Mucosa of descending colon (tissue), 3 donors: ENCODE measurements at regions not wholly inside any gene's neighbourhood (a gene's known extent, or its start where the extent isn't known, plus 50 kb on each side); places are given as distances from the start of the nearest gene placed in this dataset.

Source experiments
- ATAC-seq: fragments of 200-7000 bp; cut with Tn5 transposase; one replicate; pipeline ENCODE4 v1.9.1; 2020; ENCODE audit warnings: mild to moderate bottlenecking, moderate library complexity
- DNase-seq, 3 donors: peaks; one replicate each; pipeline ENCODE4 v3.0.0-alpha.2; 2020
- H3K36me3 ChIP-seq: fragments of 200-600 bp; one replicate; pipeline ENCODE4 v1.8.0; 2021; ENCODE audit warnings: low read depth, mild to moderate bottlenecking
- H3K4me1 ChIP-seq: fragments of 200-600 bp; one replicate; pipeline ENCODE4 v1.8.0; 2021; ENCODE audit warnings: low read depth, mild to moderate bottlenecking
- H3K4me3 ChIP-seq: fragments of 200-600 bp; one replicate; pipeline ENCODE4 v1.8.0; 2021; ENCODE audit warnings: mild to moderate bottlenecking
- H3K9me3 ChIP-seq: fragments of 200-600 bp; one replicate; pipeline ENCODE4 v1.8.0; 2021; ENCODE audit warnings: mild to moderate bottlenecking
- CTCF ChIP-seq: fragments of 200-600 bp; IDR thresholded peaks from one replicate; pipeline ENCODE4 v1.8.0; 2022; ENCODE audit warnings: antibody characterized with exemption, mild to moderate bottlenecking
- intact Hi-C, 2 donors: fragments of 100-400 bp; cut with DNase I in 1 of 2; cut with micrococcal nuclease in 1 of 2; formaldehyde crosslinking; loops; one replicate each; pipeline versions ENCODE4 v1.11.0 to v1.11.1; 2022; cut with DNase I, micrococcal nuclease
- donor health status: DM: no; HTN: no; CAD: no; lungs with moderate emphysema.
- donor health status: DM: no; HTN: no; CAD: no.
- donor health status: DM: no; HTN: yes; CAD: no.

- no peaks in the 10 kb centered on the region for H3K4me1 ChIP-seq
- no peaks in the 10 kb centered on the region for H3K9me3 ChIP-seq
- TF ChIP-seq CTCF, result no peak
- intact Hi-C loops, result loop anchor here in 1 of 2 donors (10.0 kb wide), 1 partner anchor 717 kb away; no protein-coding TSS in a partner anchor
- H3K4me3 ChIP-seq, result no peak overlapping the region
- DNase-seq (no peak), ATAC-seq (no peak)
- no peaks in the 10 kb centered on the region for H3K36me3 ChIP-seq
Observed at GRCh38 chr2:236348279-236348678, 84.1 kb upstream of the ASB18 start.

DNA sequence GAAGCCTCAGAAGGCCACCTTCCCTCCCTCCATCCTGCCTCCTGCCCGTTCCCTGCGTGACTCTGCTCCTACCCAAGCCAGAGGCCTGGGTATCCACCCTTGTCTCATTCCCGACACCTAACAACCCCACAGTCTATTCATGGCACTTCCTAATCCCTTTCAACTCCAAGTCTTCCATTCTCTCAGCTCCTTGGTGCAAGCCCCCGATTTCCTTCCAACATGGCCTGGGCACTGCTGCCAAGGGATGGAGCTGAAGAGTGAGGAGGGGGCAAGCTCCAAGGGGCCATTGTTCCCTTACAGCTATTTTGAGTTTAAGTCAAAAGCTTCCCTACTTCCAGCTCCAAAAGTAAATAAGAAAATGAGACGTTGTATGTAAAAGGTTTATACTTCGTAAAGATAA lies 84.8 kb upstream of the ASB18 start:
- Histone ChIP-seq H3K4me3 (no peak overlapping the region), H3K36me3 (no peaks in the 10 kb centered on the region), H3K9me3 (no peaks in the 10 kb centered on the region), H3K4me1 (no peaks in the 10 kb centered on the region)
- no peak for TF ChIP-seq CTCF
- DNase-seq, result no peak
- intact Hi-C loops, result loop anchor here in 1 of 2 donors (10.0 kb wide), 1 partner anchor 716 kb away; no protein-coding TSS in a partner anchor
- ATAC-seq, result no peak

- Histone ChIP-seq H3K4me1 (no peaks in the 10 kb centered on the region), H3K36me3 (no peaks in the 10 kb centered on the region), H3K4me3 (no peak overlapping the region), H3K9me3 (no peaks in the 10 kb centered on the region)
- TF ChIP-seq CTCF, result no peak
- intact Hi-C loops, result loop anchor here in 1 of 2 donors (5.0 kb wide), 1 partner anchor 722 kb away; no protein-coding TSS in a partner anchor
- ATAC-seq (no peak), DNase-seq (no peak)
Observed at GRCh38 chr2:236350426-236350825, 86.2 kb upstream of the ASB18 start.

GRCh38 chr2:236351966-236352525 lies 87.8 kb upstream of the ASB18 start:
- TF ChIP-seq CTCF, result no peak
- no peak for ATAC-seq

DNA sequence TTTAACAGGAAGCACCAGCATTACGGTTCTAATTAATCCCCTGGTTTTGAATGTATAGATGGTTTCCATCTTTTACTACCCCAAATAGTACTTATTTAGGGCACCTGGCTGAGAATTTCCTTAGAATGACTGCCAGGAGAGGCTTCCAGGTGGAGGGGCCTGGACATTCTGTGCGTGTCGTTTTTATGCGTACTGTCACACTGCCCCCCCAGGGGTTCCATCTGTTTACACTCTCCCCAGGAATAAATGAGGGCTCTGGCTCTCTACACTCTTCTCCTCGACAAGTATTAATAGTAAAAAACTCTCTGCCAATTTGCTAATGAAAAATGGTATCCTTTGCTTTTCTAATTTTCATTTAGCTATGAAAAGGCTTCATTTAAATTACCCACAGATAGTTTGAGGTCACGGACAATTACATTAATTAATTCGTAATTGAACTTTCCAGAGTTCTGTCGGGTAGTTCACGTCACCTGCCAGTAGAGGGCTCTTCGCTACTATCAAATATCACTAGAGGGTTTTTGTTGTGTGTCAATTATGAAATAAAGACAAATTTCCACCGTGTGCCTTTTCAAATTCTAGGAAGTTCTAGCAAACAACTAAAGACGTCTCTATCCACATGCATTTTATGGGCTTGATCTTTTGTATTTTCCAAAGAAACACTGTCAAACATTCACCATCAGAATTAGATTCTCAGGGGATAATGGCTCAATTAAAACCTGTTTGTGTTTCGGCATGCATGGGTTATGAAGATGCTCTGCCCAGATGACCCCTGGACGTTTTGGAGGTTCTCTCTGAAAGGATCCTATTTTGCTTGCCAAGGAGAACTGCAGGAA lies 88.8 kb upstream of the ASB18 start:
- DNase-seq (peak in 1 of 3 donors; percentile 30), ATAC-seq (no peak)
- no peaks in the 10 kb centered on the region for H3K9me3 ChIP-seq
- H3K36me3 ChIP-seq, result no peaks in the 10 kb centered on the region
- intact Hi-C loops, result loop anchor here in 1 of 2 donors (5.0 kb wide), 1 partner anchor 719 kb away; no protein-coding TSS in a partner anchor
- H3K4me3 ChIP-seq, result no peak overlapping the region
- no peaks in the 10 kb centered on the region for H3K4me1 ChIP-seq
- peak; percentile 57 for TF ChIP-seq CTCF

More at GRCh38 chr2:236351966-236352525, 87.8 kb upstream of the ASB18 start:
- Histone ChIP-seq H3K36me3 (no peaks in the 10 kb centered on the region), H3K4me3 (no peak overlapping the region), H3K9me3 (no peaks in the 10 kb centered on the region), H3K4me1 (no peaks in the 10 kb centered on the region)
- DNase-seq, result no peak
- intact Hi-C loops, result loop anchor here in 1 of 2 donors (5.0 kb wide), 1 partner anchor 720 kb away; no protein-coding TSS in a partner anchor
